ENCODE measurements at regions not wholly inside any gene's neighbourhood (a gene's known extent, or its start where the extent isn't known, plus 50 kb on each side); places are given as distances from the start of the nearest gene placed in this dataset.

DNA sequence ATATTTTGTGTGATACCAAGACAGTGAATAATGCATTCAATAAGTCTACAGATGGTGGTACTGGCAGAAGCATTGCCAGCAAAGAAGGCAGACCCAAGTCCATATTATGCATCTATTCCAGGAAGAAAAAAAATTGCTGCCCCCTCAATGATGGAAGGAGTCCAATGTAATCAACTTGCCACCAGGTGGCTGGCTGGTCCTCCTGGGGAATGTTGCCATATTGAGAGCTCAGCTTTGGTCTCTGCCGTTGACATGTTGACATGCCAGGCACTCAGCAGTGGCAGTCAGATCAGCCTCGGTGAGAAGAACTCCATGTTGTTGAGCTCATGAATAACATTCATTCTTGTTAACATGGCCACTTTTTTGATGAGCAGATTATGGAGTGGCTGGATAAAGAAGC, 298.5 kb downstream of the IGSF11 start:
- TF ChIP-seq, protein P1, sequence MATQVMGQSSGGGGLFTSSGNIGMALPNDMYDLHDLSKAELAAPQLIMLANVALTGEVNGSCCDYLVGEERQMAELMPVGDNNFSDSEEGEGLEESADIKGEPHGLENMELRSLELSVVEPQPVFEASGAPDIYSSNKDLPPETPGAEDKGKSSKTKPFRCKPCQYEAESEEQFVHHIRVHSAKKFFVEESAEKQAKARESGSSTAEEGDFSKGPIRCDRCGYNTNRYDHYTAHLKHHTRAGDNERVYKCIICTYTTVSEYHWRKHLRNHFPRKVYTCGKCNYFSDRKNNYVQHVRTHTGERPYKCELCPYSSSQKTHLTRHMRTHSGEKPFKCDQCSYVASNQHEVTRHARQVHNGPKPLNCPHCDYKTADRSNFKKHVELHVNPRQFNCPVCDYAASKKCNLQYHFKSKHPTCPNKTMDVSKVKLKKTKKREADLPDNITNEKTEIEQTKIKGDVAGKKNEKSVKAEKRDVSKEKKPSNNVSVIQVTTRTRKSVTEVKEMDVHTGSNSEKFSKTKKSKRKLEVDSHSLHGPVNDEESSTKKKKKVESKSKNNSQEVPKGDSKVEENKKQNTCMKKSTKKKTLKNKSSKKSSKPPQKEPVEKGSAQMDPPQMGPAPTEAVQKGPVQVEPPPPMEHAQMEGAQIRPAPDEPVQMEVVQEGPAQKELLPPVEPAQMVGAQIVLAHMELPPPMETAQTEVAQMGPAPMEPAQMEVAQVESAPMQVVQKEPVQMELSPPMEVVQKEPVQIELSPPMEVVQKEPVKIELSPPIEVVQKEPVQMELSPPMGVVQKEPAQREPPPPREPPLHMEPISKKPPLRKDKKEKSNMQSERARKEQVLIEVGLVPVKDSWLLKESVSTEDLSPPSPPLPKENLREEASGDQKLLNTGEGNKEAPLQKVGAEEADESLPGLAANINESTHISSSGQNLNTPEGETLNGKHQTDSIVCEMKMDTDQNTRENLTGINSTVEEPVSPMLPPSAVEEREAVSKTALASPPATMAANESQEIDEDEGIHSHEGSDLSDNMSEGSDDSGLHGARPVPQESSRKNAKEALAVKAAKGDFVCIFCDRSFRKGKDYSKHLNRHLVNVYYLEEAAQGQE (IDR thresholded peaks at IDR 0.05; ENCODE audit: insufficient read depth in 1 of 2, low read depth in 2 of 2, low read length in 2 of 2): no peak
- TF ChIP-seq SIN3A (IDR thresholded peaks at IDR 0.05; ENCODE audit: borderline replicate concordance, insufficient read depth, low read length): no peak

All from PFSK-1 (cell line).